CD4-positive, alpha-beta T cell treated with Interferon alpha-2 for 1 hour (primary cell): ENCODE measurements at regions not wholly inside any gene's neighbourhood (a gene's known extent, or its start where the extent isn't known, plus 50 kb on each side); places are given as distances from the start of the nearest gene placed in this dataset.
"Not testable (repeated sequence)": the region's sequence is repeated elsewhere in the genome, so short reads cannot be mapped to it uniquely, and the experiment has no call there.

Experiments used
- DNase-seq, 2 donors: peaks; one replicate each; pipeline ENCODE4 v3.0.0-alpha.2; 2020 to 2022

DNA sequence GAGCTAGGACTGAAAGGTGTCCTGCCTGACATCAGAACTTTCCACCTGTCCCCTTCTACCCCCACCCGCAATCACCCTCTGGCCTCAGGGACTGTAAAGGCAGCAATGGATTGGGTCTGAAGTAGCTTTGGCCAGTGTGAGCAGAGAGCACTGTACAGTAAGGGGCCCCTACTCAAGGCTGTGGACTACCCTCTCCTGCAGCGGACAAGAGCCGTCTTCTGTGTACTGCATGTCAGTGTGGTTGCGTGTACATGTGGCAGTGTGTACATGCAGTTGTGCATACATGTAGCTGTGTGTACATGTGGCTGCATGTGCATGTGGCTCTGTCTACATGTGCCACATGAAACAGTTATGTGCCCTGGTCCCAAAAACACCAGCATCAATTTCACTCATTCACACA, 205.9 kb upstream of the LINGO1 start:
- DNase-seq, result no peak

DNA sequence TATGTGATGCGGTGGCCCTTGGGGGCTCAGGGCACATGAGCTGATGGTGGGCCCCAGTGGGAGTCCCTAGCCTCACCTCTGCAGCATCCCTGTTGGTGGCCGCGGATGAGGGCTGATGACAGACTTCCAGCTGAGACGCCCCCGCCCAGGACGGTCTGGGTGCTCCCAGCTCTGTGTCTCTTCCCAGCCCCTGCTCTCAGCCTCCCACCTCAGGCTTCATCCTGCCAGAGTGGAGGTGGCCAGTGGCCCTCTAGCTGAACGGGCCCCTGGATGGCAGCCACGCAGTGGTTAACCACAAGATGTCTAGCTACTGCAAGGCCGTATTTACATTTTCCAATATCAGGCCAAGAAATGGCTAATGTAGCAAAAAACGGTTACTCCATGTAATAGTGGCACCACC, 205.3 kb upstream of the LINGO1 start:
- DNase-seq, result no peak

DNA sequence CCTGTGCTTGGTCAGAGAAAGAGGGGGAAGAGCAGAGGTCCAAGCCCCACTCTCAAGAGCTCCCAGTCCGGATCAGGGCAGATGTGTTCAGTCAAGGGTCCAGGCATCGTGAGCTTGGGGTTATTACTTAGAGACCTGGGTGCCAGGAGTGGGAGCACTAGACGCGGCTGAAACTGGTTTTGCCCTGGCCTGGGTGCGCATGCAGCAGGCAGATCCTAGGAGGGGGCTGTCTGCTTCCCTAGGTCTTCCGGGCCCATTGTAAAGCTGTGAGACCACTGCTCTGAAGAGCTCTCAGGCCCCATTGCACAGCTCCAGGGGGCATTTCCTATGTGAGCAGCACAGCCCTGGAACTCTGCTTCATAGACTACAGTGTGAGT, 204.9 kb upstream of the LINGO1 start:
- no peak for DNase-seq

DNA sequence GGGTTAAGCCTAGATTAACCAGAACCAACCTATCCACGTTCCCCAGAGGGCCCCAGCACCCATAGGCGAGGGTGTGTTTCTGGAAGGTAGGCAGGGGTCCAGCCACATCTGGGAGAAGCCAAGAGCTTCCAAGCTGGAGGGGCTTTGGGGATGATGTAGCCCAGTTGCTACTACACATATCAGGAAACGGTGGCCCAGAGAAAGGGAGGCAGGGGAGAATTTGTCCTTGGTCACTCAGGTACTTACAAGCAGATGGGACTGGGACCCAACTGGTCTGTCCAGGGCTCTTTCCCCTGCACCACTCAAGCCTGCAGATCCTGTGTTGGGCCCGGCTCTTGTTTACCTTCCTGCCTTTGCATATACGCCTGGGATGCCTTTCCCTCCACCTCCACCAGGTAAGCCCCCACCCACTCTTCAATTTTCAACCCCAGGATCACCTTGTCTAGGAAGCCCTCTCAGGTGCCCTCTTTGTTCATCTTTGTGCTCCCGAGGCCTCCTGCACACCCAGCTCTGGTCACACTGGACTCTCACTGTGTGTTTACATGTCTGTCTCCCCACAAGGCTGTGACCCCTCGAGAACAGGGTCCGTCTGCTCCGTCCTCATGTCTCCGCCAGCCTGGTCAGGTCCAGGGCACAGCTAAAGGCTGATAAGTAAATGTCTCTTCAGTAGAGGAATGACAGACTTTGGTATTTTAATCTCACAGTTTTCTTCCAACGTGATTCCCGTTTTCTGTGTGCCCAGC, 204.4 kb upstream of the LINGO1 start:
- DNase-seq, result no peak

DNA sequence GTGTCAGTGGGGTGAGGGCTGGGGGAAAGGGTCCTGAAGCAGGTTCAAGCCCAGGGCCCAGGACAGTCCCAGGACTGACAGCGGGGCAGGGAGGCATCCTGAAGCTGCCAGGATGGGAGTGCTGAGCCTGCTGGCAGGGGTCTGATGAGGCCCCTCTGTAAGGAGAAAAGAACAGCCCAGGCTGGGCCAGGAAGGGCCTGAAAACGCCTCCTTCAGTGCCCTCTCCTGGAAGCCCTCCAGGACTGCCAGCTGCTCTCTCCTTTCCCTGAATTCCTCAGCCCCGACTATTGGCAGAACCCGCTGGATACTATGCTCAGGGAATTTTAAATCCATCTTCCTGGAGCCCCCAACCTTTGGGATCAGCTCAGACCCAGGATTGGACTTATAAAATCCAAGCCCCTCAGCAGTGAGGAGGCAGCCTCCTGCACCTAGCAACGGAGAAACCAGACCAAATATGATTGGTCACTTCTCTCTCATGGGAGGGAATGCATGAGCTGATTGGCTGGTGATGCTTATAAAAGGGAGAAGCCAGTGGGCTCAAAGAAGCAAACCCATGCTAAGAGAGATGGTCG, 203.5 kb upstream of the LINGO1 start:
- DNase-seq, result no peak

DNA sequence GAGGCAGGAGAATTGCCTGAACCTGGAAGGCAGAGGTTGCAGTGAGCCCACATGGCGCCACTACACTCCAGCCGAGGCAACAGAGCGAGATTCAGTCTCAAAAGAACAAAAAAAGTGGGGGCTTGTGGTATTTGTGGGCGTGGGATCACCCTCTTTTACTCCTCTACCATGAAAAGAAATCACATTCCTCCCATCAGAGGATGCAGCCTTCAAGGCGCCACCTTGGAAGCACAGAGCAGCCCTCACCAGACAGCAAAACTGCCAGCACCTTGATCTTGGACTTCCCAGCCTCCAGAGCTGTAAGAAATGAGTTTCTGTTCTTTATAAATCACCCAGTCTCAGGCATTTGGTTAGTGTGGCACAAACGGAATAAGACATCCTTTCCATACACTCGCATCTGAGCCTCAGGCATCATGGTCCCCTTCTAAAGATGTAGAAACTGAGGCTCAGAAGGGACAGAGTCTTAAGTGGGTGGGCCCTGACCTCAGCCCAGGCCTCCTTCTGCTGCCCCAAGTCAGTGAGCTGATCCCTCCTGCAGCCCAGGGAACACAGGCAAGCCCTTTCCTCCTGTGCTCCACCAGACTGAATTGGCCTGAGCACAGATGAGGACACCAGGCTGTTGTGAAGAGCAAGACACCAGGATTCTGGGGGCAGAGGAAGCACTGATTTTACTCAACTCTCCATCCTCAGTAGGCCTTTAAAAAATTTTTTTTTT, 201.7 kb upstream of the LINGO1 start:
- DNase-seq, result no peak

DNA sequence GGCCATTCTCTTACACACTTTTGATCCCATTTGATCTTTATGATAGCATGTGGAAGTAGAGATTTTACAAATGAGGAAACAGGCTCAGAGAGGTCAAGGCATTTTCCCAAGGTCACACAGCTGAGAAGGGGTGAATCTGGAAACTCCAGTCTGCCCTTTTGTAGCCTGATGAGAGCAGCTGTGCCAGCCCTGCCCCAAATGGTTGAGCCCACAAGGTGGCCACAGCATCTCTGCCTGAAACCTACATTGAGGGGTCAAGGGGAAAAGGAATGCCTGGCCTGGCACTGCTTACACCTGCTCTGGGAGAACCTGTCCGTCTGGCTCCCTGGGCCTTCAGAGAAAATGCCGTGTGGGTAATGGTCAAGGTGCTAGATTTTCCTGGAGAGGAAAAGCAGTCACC, 200.2 kb upstream of the LINGO1 start:
- no peak for DNase-seq

DNA sequence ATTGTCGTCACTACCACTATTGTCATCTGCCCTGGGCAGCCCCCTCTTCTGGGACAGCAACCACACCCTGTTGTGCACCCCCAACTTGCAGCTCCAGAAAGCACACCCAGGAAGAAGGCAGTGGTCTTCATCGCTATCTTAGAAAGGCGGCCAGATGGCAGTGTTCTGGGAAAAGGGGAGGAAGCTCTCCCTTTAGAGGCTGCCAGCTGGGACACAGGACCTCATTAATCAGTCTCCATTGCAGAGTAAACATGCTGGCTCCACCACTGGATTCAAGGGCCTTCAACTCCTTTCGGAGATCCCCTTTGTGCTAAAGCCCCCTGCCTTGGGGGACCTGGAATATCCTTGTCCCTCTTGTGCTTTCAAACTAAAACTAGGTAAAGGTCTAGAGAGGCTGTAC, 199.3 kb upstream of the LINGO1 start:
- DNase-seq, result no peak

DNA sequence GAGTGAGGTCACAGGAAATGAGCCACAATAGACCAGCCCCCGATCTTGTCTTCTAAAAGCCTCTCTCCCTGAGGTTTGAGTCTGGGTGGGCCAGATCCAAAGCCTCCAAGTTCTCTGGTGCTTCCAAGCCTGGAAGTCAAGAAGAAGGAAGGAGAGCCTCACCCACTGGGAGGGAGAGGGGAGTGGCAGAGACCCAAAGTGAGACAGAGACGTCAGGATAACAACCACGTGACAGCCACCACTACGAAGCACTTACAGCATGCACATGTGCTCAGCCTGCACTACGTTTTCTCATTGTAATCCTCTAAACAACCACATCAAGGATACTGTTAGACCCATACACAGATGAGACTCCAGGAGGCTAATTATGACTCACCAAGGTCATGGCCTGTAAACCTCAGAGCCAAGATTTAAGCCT, 197.3 kb upstream of the LINGO1 start:
- no peak for DNase-seq

DNA sequence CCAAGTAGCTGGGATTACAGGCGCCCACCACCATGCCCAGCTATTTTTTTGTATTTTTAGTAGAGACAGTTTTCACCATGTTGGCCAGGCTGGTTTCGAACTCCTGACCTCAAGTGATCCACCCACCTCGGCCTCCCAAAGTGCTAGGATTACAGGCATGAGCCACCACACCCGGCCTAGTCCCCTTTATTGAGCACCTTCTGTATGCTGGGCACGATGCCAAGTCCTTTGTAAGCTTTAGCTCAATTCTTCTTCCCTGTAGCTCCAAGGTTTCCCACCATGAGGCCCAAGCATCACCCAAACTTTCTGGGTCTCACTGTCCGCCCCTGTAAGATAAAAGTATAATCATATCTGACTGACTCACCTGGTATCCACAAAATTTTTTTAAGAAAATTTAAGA, 196.6 kb upstream of the LINGO1 start:
- not testable (repeated sequence) for DNase-seq

DNA sequence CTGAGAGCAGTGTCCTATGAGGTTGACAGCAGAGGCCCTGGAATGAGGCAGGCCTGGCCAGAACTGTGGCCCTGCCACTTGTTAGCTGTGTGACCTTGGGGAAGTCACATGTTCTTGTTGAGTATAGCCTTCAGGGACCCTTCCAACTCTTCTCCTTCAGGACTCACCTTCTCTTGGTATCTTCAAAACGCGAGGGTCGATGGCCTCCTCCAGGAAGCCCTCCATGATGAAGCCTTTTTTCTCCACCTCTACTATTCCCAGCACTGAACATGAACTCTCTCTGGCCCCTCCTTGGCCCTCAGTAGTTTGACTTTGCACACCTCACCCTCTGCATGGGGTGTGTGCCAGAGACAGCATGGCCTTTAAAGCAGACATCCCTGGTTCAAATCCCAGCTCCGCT, 195.1 kb upstream of the LINGO1 start:
- DNase-seq, result no peak

DNA sequence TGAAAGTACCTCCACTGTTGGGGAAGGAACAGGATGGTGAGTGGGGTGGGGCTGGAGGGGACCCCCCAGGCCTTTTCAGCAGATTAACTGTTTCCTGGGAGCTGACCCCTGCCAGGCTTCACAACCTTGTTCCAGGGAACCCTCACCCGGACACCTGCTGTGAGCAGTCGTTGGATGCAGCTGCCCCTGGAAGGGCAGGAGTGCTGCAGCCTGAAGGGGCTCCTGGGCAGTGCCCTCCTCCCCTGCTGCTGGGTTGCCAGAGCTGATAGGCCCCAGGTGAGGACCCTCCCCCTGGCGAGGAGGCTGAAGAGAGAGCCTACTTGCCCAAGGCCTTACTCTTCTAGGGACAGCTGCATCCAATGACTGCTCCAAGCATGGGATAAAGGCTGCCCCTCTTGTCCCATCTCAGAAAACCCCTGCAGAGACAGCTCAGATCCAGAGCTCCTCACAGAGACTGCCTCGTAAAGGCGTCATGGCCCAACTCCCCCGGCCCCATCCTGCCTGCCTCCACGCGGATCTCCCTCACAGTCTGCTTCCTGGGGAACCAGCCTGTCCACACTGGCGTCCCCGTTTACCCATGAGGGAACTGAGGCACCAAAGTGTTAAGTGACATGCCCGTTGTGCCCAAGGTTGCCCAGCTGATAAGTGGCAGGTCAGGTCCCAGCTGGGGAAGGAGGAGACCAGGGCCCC, 193.4 kb upstream of the LINGO1 start:
- DNase-seq, result no peak

DNA sequence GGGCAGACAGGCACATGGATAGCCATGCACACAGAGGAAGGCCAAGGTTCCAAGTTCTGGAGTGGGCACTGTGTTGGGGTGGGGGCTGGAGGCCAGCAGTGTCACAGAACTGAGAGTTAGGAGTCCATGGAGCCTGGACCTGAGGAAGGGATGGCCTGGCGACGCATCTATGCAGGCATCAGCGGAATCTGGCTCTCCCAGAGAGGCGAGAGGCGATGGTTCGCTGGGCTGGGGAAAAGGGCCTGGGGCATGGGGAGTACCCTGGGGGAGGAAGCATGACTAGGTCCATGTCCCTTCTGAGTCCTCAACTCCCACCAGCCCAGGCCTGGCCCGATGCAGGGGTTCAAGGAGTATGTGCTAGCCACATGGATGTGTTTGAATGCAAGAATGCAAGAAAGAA, 192.8 kb upstream of the LINGO1 start:
- DNase-seq, result no peak

DNA sequence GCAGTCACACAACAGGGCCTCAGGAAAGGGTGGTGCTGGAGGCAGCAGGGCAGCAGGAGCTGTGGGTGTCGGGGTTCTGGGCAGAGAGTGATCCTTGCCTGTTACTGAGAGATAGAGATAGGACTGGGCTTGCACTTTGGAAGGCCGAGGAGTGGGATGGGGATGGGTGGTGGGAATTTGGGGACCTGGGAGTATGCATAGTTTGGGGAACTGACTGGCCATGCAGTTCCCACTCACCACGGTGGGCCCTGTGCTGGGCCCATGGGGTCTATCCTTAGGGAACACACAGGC, 192.5 kb upstream of the LINGO1 start:
- no peak for DNase-seq

DNA sequence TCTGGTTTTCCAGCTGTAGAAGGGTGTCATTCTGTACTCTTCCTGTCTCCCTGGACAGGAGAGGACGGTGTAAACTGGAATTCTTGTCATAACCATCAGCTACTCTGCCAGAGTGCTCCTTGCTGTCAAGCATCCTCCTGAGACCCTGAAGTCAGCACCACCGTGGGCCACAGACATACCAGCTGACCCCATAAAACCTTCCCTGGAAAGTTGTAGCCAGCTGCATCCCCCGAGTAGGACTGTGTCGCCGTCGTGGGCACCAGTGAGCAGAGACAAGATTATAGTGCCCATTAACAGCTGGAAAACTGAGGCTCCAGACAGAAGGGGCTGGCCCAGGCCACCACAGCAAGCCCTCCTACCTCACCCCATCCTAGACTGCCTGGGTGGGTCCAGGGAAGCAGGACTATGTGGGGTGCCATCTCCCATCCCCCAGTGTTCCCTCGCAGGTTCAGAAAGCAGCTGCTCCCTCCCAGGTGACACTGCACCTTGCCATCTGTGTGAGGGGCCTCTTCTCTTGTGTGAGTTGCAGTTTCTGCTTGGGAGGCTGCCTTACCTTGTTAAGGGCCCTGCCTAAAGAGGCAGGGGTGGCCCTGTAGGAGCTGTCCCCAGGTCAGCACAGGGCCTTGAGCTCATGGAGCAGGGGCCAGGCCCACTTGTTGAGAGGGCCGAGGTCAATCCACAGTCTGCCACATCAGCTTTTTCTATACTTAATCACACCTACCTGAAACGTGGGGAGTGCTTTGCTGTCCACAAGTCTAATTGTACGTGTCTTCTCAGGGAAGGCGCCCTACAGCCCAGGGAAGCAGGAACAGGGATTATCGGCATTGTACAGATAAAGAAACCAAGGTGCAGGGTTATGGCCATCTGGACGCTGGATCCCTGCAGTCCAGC, 191.9 kb upstream of the LINGO1 start:
- no peak for DNase-seq

DNA sequence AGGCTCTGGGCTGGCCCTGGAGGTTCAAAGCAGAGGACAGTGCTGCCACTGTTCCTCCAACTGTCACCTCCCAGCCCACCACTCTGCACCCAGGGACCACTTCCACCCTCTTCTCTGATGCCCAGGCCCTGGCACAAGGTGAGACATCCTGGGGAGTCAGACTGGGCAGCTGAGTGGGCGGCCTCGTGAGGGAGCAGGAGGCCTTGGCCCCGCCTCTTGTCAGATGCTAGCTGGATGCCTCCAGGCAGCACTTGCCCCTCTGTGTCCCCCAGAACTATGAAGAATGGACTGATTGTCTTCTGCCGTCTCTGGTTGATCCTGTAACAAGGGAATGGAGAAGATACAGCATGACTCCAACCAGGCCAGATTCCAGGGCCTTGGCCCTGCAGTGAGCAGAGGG, 191.0 kb upstream of the LINGO1 start:
- DNase-seq, result no peak

DNA sequence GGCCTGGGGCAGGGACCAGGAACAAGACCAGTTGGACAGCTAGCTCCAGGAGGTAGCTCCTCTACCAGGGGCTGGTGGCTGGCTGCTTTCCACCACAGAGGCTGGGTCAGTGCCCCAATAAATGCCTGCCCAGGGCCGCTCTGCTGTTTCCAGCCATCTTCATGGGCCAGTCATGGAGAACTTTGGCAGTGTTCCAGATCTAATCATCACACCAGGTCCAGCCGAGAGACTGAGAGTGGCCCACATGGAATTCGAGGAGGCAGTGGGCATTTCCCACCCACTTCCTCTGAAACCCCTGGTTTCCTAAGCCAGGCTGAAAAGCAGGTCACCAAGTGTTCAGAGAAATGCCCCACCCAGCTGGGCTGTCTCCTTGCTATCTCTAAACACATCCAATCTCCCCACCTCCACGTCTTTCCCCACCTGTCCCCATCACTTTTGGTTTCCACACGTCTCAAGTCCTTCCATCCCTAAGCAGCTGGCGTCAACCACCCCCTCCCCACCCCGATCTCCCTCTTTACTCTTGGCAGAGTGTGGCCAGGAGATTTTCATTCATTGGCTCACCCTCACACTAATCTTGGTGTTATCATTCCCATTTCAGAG, 190.0 kb upstream of the LINGO1 start:
- no peak for DNase-seq

DNA sequence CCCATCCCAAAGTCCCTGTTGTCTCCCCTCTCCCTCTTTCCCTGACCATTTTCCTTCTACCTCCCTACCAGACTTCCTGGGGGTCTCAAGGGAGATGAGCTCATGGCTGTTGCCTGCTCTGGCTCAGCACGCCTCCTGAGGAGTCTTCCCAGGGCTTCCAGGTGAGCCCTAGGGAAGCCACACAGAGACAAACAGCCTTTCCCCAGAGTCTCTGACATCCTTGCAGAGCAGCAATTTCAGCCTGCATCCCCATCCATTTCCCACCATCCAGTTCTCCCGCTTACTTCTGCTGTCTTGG, 189.2 kb upstream of the LINGO1 start:
- DNase-seq, result no peak

DNA sequence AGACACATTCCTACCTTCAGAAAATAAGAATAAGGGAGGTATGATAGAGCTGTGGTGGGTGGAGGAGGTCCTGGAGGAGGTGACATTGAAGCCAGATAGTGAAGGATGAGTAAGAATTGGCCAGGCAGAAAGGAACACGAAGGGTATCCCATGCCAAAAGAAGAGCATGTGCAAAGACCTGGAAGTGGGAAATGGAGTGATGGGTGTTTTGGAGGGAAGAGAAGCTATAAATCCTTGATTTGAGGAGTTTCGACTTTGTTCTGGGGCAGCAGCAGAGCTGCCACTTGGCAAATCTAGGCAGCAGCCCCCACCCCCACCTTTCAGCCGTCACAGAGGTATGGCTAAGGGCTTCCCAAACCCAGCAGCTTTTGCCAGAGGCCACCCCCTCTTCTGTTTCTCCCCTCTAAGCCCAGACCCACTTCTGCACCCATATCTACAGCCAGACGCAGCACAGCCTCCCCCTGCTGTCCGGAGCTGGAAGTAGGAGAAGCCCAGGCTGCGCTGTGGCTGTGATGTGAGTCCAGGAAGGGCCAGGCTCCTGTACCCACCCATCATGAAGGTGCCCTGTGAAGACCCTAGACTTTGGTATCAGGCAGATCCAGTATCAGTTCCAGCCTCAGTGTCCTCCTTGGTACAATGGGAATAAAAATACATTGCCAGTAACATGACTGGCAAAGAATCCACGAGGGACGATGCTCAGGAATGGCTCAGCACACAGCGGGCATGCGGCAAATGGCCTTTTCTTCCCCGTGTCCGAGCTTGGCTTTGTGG, 188.7 kb upstream of the LINGO1 start:
- DNase-seq, result peak in 1 of 2 donors; percentile 5

DNA sequence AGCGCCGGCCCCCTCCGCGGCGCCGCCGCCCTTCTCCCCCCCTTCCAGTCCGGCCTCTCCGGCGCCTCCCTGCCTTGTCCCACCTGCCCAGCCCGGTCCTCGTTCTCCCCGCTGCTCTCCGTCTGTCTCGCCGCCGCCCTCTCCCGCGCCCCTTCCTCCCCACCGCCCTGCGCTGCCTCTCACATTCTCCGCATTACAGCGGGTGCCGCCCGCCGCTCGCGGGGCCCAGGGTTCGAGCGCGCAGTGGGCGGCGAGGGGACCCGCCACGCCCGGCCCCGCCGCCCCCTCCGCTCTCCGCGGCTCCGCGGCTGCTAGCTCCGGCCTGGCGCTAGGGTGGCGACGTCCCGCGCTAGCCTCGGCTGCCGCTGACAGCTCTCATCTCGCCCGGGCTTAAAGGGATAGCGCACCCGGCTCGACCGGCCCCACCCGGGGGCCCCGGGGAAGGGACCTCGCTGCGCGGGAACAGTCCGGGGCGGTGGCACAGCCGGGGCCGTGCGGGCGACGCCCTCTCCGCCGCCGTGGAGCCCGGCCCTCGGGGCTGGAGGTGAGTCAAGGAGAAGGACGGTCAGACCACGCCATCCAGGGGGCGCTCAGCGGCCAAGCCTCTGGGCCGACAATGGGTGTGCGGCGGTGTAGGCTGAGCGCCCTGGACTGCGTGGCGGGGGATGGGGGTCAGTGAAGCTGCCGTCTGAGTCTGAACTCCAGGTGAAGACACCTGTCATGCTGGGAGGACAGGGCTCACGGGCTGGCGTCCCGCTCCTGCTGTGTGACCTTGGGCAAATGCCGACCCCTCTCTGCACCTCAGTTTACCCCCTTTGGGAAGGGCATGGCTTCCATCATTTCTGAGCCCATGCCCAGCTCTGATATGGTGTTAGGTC, 187.4 kb upstream of the LINGO1 start:
- no peak for DNase-seq
